Transverse colon (tissue), 4 donors: ENCODE measurements at regions not wholly inside any gene's neighbourhood (a gene's known extent, or its start where the extent isn't known, plus 50 kb on each side); places are given as distances from the start of the nearest gene placed in this dataset.

Experiments
- EP300 ChIP-seq: sonication (generic); formaldehyde crosslinking; IDR thresholded peaks from one replicate; pipeline ENCODE4 v1.6.1; 2017; ENCODE audit warnings: antibody characterized with exemption, low read depth
- POLR2A ChIP-seq: fragments of 450-650 bp; IDR thresholded peaks from one replicate; pipeline ENCODE4 v1.6.1; 2016; ENCODE audit warnings: antibody characterized with exemption, mild to moderate bottlenecking, moderate library complexity
- POLR2AphosphoS5 ChIP-seq, 3 donors: sonication (generic); formaldehyde crosslinking; IDR thresholded peaks; one replicate each; pipeline ENCODE4 v1.6.1; 2016; ENCODE audit warnings: antibody characterized with exemption in 3 of 3
- TF ChIP-seq, protein P1 (sequence below), 5 experiments: fragments of 200-600 bp in 3 of 5; fragments of 450-650 bp in 2 of 5; sonication (generic) in 3 of 5; IDR thresholded peaks; 1 replicate in 2 of 5; 2 replicates in 3 of 5; pipeline ENCODE4 v1.5.1; 2016 to 2017; ENCODE audit warnings: antibody characterized with exemption in 5 of 5, inconsistent platforms in 3 of 5, mild to moderate bottlenecking in 2 of 5, moderate library complexity in 1 of 5

DNA sequence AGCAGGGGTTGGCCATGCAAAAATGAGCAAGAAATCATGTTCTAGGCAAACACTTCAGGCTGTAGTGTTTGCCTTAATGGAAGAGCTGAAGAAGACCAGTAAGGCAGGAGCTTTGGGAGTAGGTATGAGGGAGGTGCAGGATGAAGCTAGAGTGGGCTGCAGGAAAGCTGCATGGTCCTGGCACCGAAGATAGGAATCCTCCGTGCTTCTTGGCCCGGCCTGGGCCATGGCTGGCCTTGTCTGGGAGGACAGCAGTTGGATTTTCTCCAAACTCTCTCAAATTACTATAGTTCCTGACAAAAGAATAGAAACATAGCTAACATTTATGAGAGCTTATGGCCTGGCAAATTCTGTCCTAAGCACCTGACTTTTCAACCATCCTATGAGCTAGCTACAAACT, 116.5 kb downstream of the UCHL1 start:
- TF ChIP-seq POLR2A, result no peak
- TF ChIP-seq POLR2AphosphoS5 (IDR thresholded peaks at IDR 0.05), result no peak
- TF ChIP-seq, protein P1, sequence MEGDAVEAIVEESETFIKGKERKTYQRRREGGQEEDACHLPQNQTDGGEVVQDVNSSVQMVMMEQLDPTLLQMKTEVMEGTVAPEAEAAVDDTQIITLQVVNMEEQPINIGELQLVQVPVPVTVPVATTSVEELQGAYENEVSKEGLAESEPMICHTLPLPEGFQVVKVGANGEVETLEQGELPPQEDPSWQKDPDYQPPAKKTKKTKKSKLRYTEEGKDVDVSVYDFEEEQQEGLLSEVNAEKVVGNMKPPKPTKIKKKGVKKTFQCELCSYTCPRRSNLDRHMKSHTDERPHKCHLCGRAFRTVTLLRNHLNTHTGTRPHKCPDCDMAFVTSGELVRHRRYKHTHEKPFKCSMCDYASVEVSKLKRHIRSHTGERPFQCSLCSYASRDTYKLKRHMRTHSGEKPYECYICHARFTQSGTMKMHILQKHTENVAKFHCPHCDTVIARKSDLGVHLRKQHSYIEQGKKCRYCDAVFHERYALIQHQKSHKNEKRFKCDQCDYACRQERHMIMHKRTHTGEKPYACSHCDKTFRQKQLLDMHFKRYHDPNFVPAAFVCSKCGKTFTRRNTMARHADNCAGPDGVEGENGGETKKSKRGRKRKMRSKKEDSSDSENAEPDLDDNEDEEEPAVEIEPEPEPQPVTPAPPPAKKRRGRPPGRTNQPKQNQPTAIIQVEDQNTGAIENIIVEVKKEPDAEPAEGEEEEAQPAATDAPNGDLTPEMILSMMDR (IDR thresholded peaks at IDR 0.05), result no peak
- no peak for TF ChIP-seq EP300
